Tibial nerve (tissue), 4 donors: ENCODE measurements at regions not wholly inside any gene's neighbourhood (a gene's known extent, or its start where the extent isn't known, plus 50 kb on each side); places are given as distances from the start of the nearest gene placed in this dataset.

Experiments used
- DNase-seq, 2 donors: peaks; one replicate each; pipeline ENCODE4 v3.0.0-alpha.2; 2019; ENCODE audit warnings: low spot score in 2 of 2
- H3K27ac ChIP-seq, 4 donors: fragments of 200-600 bp; sonication (generic) in 3 of 4; one replicate each; pipeline ENCODE4 v1.5.1; 2017 to 2019; ENCODE audit warnings: mild to moderate bottlenecking in 1 of 4
- H3K27me3 ChIP-seq, 2 donors: fragments of 200-600 bp; sonication (generic) in 1 of 2; one replicate each; pipeline versions ENCODE4 v1.5.1 to v1.6.0; 2017 to 2019
- H3K36me3 ChIP-seq, 3 donors: fragments of 200-600 bp; sonication (generic); one replicate each; pipeline ENCODE4 v1.5.1; 2018 to 2019
- H3K4me1 ChIP-seq, 4 donors: fragments of 200-600 bp; sonication (generic) in 3 of 4; one replicate each; pipeline ENCODE4 v1.5.1; 2017 to 2019
- H3K4me3 ChIP-seq, 4 donors: fragments of 200-600 bp; sonication (generic) in 3 of 4; one replicate each; pipeline ENCODE4 v1.5.1; 2017 to 2019; ENCODE audit warnings: mild to moderate bottlenecking in 1 of 4, moderate library complexity in 1 of 4
- H3K9me3 ChIP-seq, 4 donors: fragments of 200-600 bp; sonication (generic) in 3 of 4; one replicate each; pipeline ENCODE4 v1.5.1; 2017 to 2019
- CTCF ChIP-seq, 5 experiments: fragments of 200-600 bp in 3 of 5; fragments of 450-650 bp in 2 of 5; sonication (generic) in 3 of 5; IDR thresholded peaks; one replicate each; pipeline ENCODE4 v1.5.1; 2016 to 2019; ENCODE audit warnings: antibody characterized with exemption in 5 of 5, mild to moderate bottlenecking in 3 of 5, moderate library complexity in 2 of 5
- EP300 ChIP-seq, 2 donors: sonication (generic); formaldehyde crosslinking; IDR thresholded peaks; one replicate each; pipeline ENCODE4 v1.6.1; 2017; ENCODE audit warnings: antibody characterized with exemption in 2 of 2, mild to moderate bottlenecking in 1 of 2
- POLR2A ChIP-seq, 2 donors: fragments of 450-650 bp; IDR thresholded peaks; one replicate each; pipeline ENCODE4 v1.6.1; 2017; ENCODE audit warnings: antibody characterized with exemption in 2 of 2, mild to moderate bottlenecking in 2 of 2, moderate library complexity in 2 of 2
- WGBS, 2 donors: methylation state at CpG; one replicate each; pipeline ENCODE4 v1.1.5; 2018; 5-methylcytosine and 5-hydroxymethylcytosine counted together

- 78 to 81% methylated on average over 6 of the region's 6 CpGs for WGBS, 2 donors
These were observed 244.0 kb upstream of the DAAM1 start for GRCh38 chr14:58944343-58944967.

GRCh38 chr14:58944968-58945356 lies 243.5 kb upstream of the DAAM1 start:
- H3K4me3 ChIP-seq: no peak overlapping the region
- TF ChIP-seq EP300 (IDR thresholded peaks at IDR 0.05) (no peak), CTCF (IDR thresholded peaks at IDR 0.05) (no peak), POLR2A (IDR thresholded peaks at IDR 0.05) (no peak)
- H3K27ac ChIP-seq: no peak overlapping the region
- no peaks in the 10 kb centered on the region for H3K27me3 ChIP-seq
- DNase-seq: no peak
- H3K4me1 ChIP-seq: peaks cover 0 to 3% (median 0%) of the 10 kb centered on the region in 4 donors
- H3K9me3 ChIP-seq: no peaks in the 10 kb centered on the region
- WGBS, 2 donors: 47% methylated on average over 2 of the region's 2 CpGs
- H3K36me3 ChIP-seq: no peaks in the 10 kb centered on the region

More at GRCh38 chr14:58944343-58944967, 244.0 kb upstream of the DAAM1 start:
- H3K27me3 ChIP-seq: no peaks in the 10 kb centered on the region
- H3K9me3 ChIP-seq: no peaks in the 10 kb centered on the region
- TF ChIP-seq EP300 (IDR thresholded peaks at IDR 0.05) (no peak), CTCF (IDR thresholded peaks at IDR 0.05) (no peak), POLR2A (IDR thresholded peaks at IDR 0.05) (no peak)
- H3K27ac ChIP-seq: no peak overlapping the region
- H3K4me1 ChIP-seq: peaks cover 0 to 3% (median 0%) of the 10 kb centered on the region in 4 donors
- no peak overlapping the region for H3K4me3 ChIP-seq
- no peak for DNase-seq
- no peaks in the 10 kb centered on the region for H3K36me3 ChIP-seq

GRCh38 chr14:58946431-58946830 lies 242.0 kb upstream of the DAAM1 start:
- no peak overlapping the region for H3K4me3 ChIP-seq
- no peaks in the 10 kb centered on the region for H3K27me3 ChIP-seq
- H3K4me1 ChIP-seq: peaks cover 0 to 3% (median 0%) of the 10 kb centered on the region in 4 donors
- DNase-seq: no peak
- TF ChIP-seq EP300 (IDR thresholded peaks at IDR 0.05) (no peak), POLR2A (IDR thresholded peaks at IDR 0.05) (no peak), CTCF (IDR thresholded peaks at IDR 0.05) (no peak)
- H3K36me3 ChIP-seq: no peaks in the 10 kb centered on the region
- peaks cover 0 to 7% (median 0%) of the 10 kb centered on the region in 4 donors for H3K9me3 ChIP-seq
- 78 to 91% methylated on average over 1 of the region's 1 CpG for whole genome bisulfite sequencing, 2 donors
- H3K27ac ChIP-seq: no peak overlapping the region

GRCh38 chr14:58947156-58947555 lies 241.3 kb upstream of the DAAM1 start:
- TF ChIP-seq EP300 (IDR thresholded peaks at IDR 0.05): no peak
- no peak for TF ChIP-seq POLR2A (IDR thresholded peaks at IDR 0.05)
- no peak for TF ChIP-seq CTCF (IDR thresholded peaks at IDR 0.05)
- WGBS, 2 donors: 84 to 91% methylated on average over 4 of the region's 4 CpGs

GRCh38 chr14:58947814-58948445 lies 240.5 kb upstream of the DAAM1 start:
- no peak for DNase-seq
- no peak overlapping the region for H3K4me3 ChIP-seq
- H3K9me3 ChIP-seq: peaks cover 0 to 7% (median 0%) of the 10 kb centered on the region in 4 donors
- WGBS, 2 donors: 65 to 80% methylated on average over 4 of the region's 4 CpGs
- no peak overlapping the region for H3K27ac ChIP-seq
- H3K27me3 ChIP-seq: no peaks in the 10 kb centered on the region
- TF ChIP-seq POLR2A (IDR thresholded peaks at IDR 0.05) (no peak), CTCF (IDR thresholded peaks at IDR 0.05) (no peak), EP300 (IDR thresholded peaks at IDR 0.05) (no peak)
- H3K36me3 ChIP-seq: no peaks in the 10 kb centered on the region
- H3K4me1 ChIP-seq: peaks cover 0 to 3% (median 0%) of the 10 kb centered on the region in 4 donors

More at GRCh38 chr14:58947156-58947555, 241.3 kb upstream of the DAAM1 start:
- Histone ChIP-seq H3K9me3 (peaks cover 0 to 7% (median 0%) of the 10 kb centered on the region in 4 donors), H3K4me3 (no peak overlapping the region), H3K27ac (no peak overlapping the region), H3K27me3 (no peaks in the 10 kb centered on the region), H3K4me1 (peaks cover 0 to 3% (median 0%) of the 10 kb centered on the region in 4 donors), H3K36me3 (no peaks in the 10 kb centered on the region)
- DNase-seq: no peak
